PC-9 (cell line): ENCODE measurements at regions not wholly inside any gene's neighbourhood (a gene's known extent, or its start where the extent isn't known, plus 50 kb on each side); places are given as distances from the start of the nearest gene placed in this dataset.
"Not testable (repeated sequence)": the region's sequence is repeated elsewhere in the genome, so short reads cannot be mapped to it uniquely, and the experiment has no call there.

Experiments used
- EZH2 ChIP-seq: fragments of 200-600 bp; sonication (generic); IDR thresholded peaks from 2 replicates; pipeline ENCODE4 v1.8.0; 2017; ENCODE audit warnings: antibody characterized with exemption, low read depth
- TF ChIP-seq, protein P1 (sequence below): fragments of 200-600 bp; sonication (generic); conservative IDR thresholded peaks from 2 replicates; pipeline ENCODE4 v1.6.1; 2017; ENCODE audit warnings: mixed run types, antibody characterized with exemption, mild to moderate bottlenecking, moderate library complexity

DNA sequence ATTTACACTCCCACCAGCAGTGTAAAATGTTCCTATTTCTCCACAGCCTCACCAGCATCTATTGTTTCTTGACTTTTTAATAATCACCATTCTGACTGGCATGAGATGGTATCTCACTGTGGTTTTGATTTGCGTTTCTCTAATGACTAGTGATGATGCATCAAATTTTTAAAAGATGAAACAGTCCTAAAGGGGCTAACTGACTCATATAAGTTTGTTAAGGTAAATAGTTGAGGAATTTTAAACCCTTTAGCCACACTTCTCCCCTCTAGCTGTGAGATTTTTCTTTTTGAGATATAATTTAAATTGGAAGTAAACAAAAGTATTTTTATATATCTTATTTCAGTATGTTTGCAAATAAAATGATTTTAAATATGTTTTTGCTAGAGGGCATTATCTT is 331.2 kb upstream of the EPHA6 start:
- TF ChIP-seq, protein P1, sequence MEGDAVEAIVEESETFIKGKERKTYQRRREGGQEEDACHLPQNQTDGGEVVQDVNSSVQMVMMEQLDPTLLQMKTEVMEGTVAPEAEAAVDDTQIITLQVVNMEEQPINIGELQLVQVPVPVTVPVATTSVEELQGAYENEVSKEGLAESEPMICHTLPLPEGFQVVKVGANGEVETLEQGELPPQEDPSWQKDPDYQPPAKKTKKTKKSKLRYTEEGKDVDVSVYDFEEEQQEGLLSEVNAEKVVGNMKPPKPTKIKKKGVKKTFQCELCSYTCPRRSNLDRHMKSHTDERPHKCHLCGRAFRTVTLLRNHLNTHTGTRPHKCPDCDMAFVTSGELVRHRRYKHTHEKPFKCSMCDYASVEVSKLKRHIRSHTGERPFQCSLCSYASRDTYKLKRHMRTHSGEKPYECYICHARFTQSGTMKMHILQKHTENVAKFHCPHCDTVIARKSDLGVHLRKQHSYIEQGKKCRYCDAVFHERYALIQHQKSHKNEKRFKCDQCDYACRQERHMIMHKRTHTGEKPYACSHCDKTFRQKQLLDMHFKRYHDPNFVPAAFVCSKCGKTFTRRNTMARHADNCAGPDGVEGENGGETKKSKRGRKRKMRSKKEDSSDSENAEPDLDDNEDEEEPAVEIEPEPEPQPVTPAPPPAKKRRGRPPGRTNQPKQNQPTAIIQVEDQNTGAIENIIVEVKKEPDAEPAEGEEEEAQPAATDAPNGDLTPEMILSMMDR: not testable (repeated sequence)
- not testable (repeated sequence) for TF ChIP-seq EZH2
